HG03575 (cell line): ENCODE measurements at regions not wholly inside any gene's neighbourhood (a gene's known extent, or its start where the extent isn't known, plus 50 kb on each side); places are given as distances from the start of the nearest gene placed in this dataset.

Experiments
- ATAC-seq: cut with Tn5 transposase; IDR thresholded peaks from one replicate; pipeline ENCODE4 v1.9.1; 2021; ENCODE audit not compliant: unreplicated experiment, insufficient number of reproducible peaks, low FRiP score; ENCODE audit errors: extremely low read depth

DNA sequence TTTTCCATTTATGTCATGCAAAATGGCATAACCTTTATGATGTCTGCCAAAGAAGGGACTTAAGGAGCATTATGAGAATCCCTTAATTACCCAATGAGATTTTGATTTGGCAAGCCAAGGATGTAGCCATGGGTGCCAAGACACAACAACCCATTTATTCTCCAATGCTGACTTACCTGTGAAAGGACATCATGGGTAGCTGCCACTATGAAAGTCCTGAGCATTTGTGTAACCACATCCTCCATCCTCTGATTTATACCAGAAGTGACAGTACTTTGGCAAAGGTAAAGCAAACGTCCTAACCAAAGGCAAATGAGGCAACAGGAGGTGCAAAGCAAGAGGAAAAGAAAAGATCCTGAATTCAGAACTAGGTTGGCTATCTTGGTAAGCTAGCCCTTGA lies 87.3 kb upstream of the EMCN start:
- no peak for ATAC-seq

DNA sequence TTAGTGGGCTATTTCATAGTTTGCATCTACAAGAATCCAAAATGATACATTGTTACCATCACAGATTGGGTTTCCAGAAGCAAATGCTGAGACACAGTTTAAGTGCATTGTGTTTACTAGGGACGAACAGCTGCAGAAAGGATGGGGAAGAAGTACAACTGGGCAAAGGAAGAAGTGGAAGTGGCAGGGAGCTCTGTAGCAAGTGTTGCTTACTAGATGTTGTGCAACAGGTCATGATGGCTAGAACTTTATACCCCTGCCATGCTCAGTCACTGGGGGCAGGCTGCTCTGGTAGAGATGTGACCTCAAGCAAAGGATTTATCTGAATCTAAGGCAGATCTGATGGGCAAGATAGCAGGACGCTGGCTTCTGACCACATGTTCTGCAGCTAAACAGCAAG lies 76.1 kb upstream of the EMCN start:
- no peak for ATAC-seq

DNA sequence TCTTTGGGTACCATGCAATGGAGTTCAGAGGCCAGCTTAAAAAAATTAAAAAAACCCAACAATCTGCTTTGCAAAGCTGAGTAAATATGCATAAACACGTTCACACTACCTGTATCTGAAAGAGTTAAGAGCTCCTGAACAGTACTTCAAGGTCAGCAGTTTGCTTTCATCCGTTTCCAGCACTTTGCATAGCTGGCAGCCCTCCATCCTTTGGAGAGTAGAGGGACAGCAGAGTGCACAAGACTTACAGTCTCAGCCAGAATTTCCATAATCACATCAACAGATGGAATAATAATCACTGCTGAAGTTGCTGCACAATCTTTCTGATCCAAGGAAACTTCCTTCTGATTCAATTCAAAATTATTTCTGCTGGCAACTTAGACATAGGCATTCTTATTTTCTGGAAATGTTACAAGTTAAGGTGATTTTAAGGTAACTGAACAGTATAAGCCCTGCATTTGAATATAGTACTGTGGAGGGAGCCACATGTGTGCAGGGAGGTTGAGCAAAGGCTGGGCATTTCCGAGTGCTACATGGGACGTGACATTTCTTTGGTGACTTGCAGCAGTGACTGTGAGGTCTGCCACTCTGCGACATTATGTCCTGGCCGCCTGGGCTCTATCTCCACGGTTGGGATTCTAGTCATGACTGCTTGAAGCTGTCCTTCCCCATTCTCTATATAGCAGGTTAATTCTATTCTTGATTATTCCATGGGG lies 73.5 kb upstream of the EMCN start:
- ATAC-seq = no peak

DNA sequence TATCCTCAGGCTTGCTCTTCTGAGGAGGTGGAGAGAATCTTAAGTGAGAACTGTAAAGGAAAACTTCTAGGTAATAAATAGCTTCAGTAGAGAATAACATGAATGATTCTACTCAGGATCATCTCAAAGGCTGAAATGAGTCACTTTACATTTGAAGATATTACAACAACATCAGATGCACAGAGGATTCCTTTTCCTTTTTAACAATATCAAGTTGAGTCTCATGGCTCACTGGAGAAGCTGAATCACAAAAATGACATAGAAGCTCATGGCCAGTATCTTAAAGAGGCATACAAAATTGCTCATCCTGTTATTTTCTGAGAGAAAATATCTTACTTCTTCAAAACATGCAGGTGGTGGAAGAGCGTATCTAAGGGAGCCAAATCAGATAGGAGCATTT lies 72.5 kb upstream of the EMCN start:
- no peak for ATAC-seq

DNA sequence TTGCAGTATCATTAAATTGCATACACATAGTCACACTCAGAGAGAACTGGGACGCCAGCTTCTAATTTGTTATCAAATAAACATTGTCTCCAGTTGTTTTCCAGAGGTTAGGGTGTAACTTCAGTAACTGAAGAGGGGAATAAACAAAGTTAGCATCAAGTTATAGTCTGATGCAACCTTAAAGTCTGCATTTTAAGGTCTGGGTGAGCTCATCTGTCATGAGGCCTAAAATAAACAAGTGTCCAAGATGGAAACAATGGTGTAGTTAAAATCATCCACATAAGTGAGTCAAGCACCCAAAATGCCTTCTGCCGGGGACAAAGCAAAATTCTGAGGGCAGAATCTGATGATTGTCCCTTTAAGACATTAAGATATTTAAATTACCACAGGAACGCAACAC lies 70.3 kb upstream of the EMCN start:
- no peak for ATAC-seq

DNA sequence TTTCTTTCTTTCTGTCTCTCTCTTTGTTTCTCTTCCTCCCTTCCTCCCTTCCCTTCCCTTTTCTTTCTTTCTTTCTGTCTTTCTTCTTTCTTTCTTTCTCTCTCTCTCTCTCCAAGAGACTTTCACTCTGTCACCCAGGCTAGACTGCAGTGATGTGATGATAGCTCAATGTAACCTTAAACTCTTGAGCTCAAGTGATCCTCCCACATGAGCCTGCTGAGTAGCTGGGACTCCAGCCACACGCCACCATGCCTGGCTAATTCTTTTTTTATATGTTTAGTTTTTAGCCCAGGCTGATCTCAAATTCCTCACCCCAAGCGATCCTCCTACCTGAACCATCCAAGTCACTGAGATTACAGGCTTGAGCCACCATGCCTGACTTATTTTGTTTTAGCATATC lies 64.3 kb upstream of the EMCN start:
- ATAC-seq = no peak

DNA sequence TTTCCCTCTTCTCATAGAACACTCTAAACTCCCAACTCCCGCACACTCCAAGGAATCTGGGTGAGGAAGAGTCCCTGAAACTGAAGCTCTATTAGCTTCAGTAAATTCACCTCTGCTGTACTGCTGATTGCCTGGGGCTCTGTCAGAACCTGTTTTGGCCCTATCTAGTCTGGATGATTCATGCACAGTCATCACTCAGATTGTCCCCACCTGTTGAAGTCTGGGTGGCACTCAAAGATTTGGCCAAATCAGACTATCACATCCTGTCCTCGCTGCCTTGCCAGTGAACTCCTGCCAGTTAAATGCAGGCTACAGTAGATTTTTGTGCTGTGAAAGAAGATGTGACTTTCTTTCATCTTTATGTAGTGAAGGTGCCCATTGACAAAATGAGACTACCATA lies 63.5 kb upstream of the EMCN start:
- no peak for ATAC-seq

DNA sequence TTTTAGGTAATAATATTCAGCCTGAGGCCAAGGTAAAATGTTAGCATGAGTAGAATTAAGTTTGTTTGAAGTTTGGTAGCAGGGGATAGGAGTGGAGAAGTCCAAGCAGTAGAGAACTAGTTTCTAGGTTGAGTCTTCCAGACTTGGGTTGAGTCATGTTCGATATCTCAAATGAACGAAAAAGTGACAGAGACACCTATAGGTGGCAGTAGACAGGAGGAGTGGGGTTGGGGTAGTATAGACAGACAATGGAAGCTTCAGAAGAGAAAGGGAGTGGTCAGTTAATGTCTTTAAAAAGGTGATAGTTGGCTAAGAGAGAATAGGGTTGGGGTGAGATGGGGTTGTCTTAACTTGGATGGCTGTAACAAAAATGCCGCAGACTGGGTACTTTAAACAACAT lies 58.7 kb upstream of the EMCN start:
- ATAC-seq = no peak

DNA sequence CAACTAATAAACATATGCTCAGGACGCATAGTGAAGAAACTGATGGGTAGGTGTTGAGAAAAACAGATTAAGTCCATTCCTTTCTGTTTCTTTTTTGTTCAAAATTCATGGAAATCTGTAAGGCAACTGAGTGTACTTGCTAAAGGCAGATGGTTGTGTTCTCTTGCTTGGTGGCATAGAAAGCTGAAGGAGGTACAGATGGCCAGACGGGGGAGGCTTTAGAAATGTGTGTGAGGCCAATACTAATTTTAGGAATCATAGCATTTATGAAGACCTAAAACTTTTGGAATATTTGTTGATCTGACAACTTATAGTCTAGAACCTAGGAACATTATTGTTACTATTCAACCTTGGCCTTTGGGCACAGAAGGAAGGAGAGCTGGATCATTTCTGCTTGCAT lies 56.8 kb upstream of the EMCN start:
- ATAC-seq = no peak

DNA sequence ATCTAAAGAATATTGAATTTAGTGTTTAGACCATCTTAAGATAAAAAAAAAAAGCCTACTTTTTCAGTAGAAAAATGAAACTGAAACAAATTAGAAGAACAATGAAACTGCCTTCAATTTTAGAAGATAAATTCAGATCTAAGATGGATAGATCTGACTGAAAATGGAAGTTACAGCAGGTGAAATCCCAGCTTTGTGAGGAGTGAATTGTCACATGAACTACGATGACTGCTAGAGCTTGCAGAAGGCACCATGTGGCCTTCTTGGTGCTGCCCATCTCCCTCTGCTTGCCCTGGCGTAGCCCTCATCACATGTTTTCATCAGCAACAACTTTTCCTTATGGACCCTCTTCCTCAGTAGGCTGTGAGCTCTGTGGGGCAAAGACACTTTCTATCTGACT lies 51.4 kb upstream of the EMCN start:
- ATAC-seq = no peak
